ENCODE measurements at regions not wholly inside any gene's neighbourhood (a gene's known extent, or its start where the extent isn't known, plus 50 kb on each side); places are given as distances from the start of the nearest gene placed in this dataset.

DNA sequence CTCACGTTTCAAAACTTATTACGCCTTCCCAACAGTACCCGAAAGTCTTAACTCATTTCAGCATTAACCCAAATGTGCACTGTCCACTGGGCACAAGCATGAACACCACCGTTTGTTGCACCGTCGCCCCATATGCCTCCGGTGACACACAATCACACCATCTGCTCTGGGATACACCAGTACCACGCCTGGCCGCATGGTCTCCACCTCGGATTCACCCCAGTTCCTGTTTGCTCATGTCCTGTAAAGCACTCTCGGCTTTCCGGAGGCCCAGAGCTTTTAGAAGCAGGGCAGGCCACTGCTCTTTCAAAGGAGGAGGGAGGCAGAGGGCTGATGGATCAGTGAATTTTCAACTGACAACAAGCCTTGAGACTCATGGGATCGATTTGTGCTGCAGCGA lies 1570.0 kb upstream of the DEFB115 start:
- H3K79me2 ChIP-seq (ENCODE audit: control insufficient read depth, insufficient read depth, low read length): no peaks in the 10 kb centered on the region
- DNase-seq (ENCODE audit: low read depth, low spot score) (no peak), FAIRE-seq (no peak)
- H3K4me3 ChIP-seq (replicated peaks in 1 of 3; ENCODE audit: insufficient read depth in 1 of 3, low read depth in 1 of 3, low read length in 3 of 3): no peak overlapping the region
- no peaks in the 10 kb centered on the region for H3K36me3 ChIP-seq (ENCODE audit: control insufficient read depth in 2 of 2, extremely low read depth in 1 of 2, insufficient read depth in 2 of 2, low read length in 2 of 2)
- ChIA-PET POLR2A (no interaction called here), CTCF (no interaction called here)
- no peaks in the 10 kb centered on the region for H3K4me1 ChIP-seq (ENCODE audit: control insufficient read depth, extremely low read depth, insufficient read depth, low read length)
- H3K9me3 ChIP-seq (replicated peaks; ENCODE audit: control insufficient read depth, insufficient read depth, low read length): peaks cover 2% of the 10 kb centered on the region
- H3K4me2 ChIP-seq (ENCODE audit: insufficient read depth, low read length): no peak overlapping the region
- H3K27me3 ChIP-seq (ENCODE audit: control insufficient read depth in 2 of 2, insufficient read depth in 2 of 2, low read length in 2 of 2): no peaks in the 10 kb centered on the region
- H3K9ac ChIP-seq (replicated peaks; ENCODE audit: extremely low read depth, insufficient read depth, low read length): no peak overlapping the region
- H3K9me1 ChIP-seq (replicated peaks; ENCODE audit: control insufficient read depth, extremely low read depth, insufficient read depth, low read length): no peaks in the 10 kb centered on the region
- no peaks in the 10 kb centered on the region for H4K20me1 ChIP-seq (replicated peaks; ENCODE audit: control insufficient read depth, extremely low read depth, insufficient read depth, low read length)
- dilution Hi-C loops (cut with MboI; ENCODE audit: extremely low pct_ligation_motif_present, low sequenced_read_pairs): no loop called here
- no TSS peak for BruUV-seq (replicated peaks)
- TF ChIP-seq, protein P1, sequence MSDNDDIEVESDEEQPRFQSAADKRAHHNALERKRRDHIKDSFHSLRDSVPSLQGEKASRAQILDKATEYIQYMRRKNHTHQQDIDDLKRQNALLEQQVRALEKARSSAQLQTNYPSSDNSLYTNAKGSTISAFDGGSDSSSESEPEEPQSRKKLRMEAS (IDR thresholded peaks at IDR 0.05; ENCODE audit: insufficient read depth, insufficient read length): no peak
- TF ChIP-seq, protein P2, sequence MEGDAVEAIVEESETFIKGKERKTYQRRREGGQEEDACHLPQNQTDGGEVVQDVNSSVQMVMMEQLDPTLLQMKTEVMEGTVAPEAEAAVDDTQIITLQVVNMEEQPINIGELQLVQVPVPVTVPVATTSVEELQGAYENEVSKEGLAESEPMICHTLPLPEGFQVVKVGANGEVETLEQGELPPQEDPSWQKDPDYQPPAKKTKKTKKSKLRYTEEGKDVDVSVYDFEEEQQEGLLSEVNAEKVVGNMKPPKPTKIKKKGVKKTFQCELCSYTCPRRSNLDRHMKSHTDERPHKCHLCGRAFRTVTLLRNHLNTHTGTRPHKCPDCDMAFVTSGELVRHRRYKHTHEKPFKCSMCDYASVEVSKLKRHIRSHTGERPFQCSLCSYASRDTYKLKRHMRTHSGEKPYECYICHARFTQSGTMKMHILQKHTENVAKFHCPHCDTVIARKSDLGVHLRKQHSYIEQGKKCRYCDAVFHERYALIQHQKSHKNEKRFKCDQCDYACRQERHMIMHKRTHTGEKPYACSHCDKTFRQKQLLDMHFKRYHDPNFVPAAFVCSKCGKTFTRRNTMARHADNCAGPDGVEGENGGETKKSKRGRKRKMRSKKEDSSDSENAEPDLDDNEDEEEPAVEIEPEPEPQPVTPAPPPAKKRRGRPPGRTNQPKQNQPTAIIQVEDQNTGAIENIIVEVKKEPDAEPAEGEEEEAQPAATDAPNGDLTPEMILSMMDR (IDR thresholded peaks at IDR 0.05; ENCODE audit: extremely low read depth in 1 of 2, insufficient read depth in 1 of 2, low read depth in 1 of 2, low read length in 2 of 2): no peak
- TF ChIP-seq POLR2A (IDR thresholded peaks at IDR 0.05; ENCODE audit: low read depth, low read length) (no peak), JUN (IDR thresholded peaks at IDR 0.05; ENCODE audit: borderline replicate concordance, insufficient read depth, insufficient read length, low read depth) (no peak), EZH2 (IDR thresholded peaks at IDR 0.05; ENCODE audit: borderline replicate concordance, low read depth, low read length, severe bottlenecking) (no peak), POLR2AphosphoS5 (IDR thresholded peaks at IDR 0.05; ENCODE audit: insufficient read depth, low read depth, low read length) (no peak), MYC (IDR thresholded peaks at IDR 0.05; ENCODE audit: low read depth, low read length) (no peak), GATA2 (IDR thresholded peaks at IDR 0.05; ENCODE audit: insufficient read depth, insufficient read length, low read depth, low read length) (no peak)
- no peak overlapping the region for H3K27ac ChIP-seq (ENCODE audit: insufficient read depth, low read depth, low read length)
- intact Hi-C loops (cut with micrococcal nuclease): no loop called here
- no peak overlapping the region for H2AFZ ChIP-seq (ENCODE audit: low read depth, low read length)
